IMR-90 (cell line): ENCODE measurements at regions not wholly inside any gene's neighbourhood (a gene's known extent, or its start where the extent isn't known, plus 50 kb on each side); places are given as distances from the start of the nearest gene placed in this dataset.

Source experiments
- CEBPB ChIP-seq: IDR thresholded peaks from 2 replicates; pipeline ENCODE4 v1.6.1; 2012; ENCODE audit warnings: low read depth, low read length, improper control_type of control experiment
- MAFK ChIP-seq: IDR thresholded peaks from 2 replicates; pipeline ENCODE4 v1.6.1; 2012; ENCODE audit warnings: low read depth, low read length, improper control_type of control experiment
- NFE2L2 ChIP-seq: fragments of 150-350 bp; IDR thresholded peaks from 2 replicates; pipeline ENCODE4 v1.6.1; 2016; ENCODE audit warnings: low read depth, mild to moderate bottlenecking, low read length
- POLR2A ChIP-seq: IDR thresholded peaks from 2 replicates; pipeline ENCODE4 v1.6.1; 2012; ENCODE audit warnings: mild to moderate bottlenecking, low read depth, low read length
- RAD21 ChIP-seq: IDR thresholded peaks from 2 replicates; pipeline ENCODE4 v1.6.1; 2012; ENCODE audit warnings: low read length, improper control_type of control experiment
- RCOR1 ChIP-seq: IDR thresholded peaks from 2 replicates; pipeline ENCODE4 v1.6.1; 2012; ENCODE audit warnings: mild to moderate bottlenecking, low read length, improper control_type of control experiment; ENCODE audit not compliant: insufficient replicate concordance
- RFX5 ChIP-seq: IDR thresholded peaks from 2 replicates; pipeline ENCODE4 v1.8.0; 2012; ENCODE audit warnings: low read depth, mild to moderate bottlenecking, low read length, moderate library complexity
- TF ChIP-seq, protein P1 (sequence below): conservative IDR thresholded peaks from 2 replicates; pipeline ENCODE4 v1.5.1; 2012; ENCODE audit warnings: mild to moderate bottlenecking, low read depth, low read length, improper control_type of control experiment
- TF ChIP-seq, protein P2 (sequence below): fragments of 150-350 bp; IDR thresholded peaks from 2 replicates; pipeline ENCODE4 v1.6.1; 2017; ENCODE audit warnings: mild to moderate bottlenecking, antibody characterized with exemption, low read length, low read depth

DNA sequence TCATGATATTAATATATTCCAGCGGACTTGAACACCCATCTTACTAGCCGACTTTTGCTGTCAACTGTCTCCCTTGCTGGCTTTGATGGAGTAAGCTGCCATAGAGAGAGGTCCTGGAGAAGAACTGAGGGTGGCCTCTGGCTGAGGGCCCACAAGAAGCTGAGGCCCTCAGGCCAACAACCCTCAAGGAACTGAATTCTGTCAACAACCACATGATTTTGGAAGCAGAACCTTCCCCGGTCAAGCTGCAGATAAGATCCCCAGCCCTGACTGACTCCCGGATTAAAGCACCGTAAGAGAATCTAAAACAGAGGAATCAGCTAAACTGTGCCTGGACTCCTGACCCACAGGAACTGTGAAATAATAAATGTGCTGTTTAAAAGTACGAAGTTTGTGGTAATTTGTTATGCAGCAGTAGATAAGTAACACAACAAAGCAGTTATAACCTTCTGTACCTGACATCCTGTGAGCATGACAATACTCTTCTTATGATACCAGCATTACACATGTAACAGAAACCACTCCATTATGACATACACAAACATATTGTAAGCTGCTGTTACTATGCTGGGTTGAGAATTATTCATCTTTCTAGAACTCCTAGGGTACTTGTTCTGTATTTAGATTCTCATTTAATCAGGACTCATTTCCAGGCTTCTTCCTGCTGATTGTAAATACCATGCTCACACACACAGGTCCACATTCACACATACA is 66.2 kb downstream of the HES1 start:
- TF ChIP-seq, protein P1, sequence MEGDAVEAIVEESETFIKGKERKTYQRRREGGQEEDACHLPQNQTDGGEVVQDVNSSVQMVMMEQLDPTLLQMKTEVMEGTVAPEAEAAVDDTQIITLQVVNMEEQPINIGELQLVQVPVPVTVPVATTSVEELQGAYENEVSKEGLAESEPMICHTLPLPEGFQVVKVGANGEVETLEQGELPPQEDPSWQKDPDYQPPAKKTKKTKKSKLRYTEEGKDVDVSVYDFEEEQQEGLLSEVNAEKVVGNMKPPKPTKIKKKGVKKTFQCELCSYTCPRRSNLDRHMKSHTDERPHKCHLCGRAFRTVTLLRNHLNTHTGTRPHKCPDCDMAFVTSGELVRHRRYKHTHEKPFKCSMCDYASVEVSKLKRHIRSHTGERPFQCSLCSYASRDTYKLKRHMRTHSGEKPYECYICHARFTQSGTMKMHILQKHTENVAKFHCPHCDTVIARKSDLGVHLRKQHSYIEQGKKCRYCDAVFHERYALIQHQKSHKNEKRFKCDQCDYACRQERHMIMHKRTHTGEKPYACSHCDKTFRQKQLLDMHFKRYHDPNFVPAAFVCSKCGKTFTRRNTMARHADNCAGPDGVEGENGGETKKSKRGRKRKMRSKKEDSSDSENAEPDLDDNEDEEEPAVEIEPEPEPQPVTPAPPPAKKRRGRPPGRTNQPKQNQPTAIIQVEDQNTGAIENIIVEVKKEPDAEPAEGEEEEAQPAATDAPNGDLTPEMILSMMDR, result no peak
- TF ChIP-seq, protein P2, sequence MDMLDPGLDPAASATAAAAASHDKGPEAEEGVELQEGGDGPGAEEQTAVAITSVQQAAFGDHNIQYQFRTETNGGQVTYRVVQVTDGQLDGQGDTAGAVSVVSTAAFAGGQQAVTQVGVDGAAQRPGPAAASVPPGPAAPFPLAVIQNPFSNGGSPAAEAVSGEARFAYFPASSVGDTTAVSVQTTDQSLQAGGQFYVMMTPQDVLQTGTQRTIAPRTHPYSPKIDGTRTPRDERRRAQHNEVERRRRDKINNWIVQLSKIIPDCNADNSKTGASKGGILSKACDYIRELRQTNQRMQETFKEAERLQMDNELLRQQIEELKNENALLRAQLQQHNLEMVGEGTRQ, result no peak
- TF ChIP-seq RAD21 (no peak), NFE2L2 (no peak), RFX5 (no peak), POLR2A (no peak), CEBPB (no peak), RCOR1 (no peak), MAFK (no peak)
